ENCODE measurements at regions not wholly inside any gene's neighbourhood (a gene's known extent, or its start where the extent isn't known, plus 50 kb on each side); places are given as distances from the start of the nearest gene placed in this dataset.
A peak's percentile ranks its signal among the peaks of the same experiment; 100 is the strongest.

GRCh38 chr6:40263970-40264369, 323.2 kb downstream of the LRFN2 start:
- DNase-seq: no peak

DNA sequence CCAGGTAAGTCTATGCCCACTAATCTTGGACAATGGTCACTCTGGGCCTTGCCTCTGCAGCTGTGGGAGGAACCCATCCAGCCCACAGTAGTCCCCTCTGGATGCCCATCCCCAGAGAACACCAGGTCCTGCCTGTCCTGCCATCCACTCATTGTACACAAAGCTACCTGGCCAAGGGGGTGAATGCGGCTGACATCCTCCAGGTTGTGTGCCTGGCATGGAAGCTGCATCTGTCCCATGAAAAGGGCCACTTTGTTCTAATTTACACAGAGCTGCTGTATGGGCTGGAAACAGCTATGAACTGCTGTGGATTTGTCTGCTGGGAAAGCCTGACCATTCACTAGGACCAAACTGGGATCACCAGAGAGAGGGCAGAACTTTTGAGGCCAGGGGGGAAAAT, 324.8 kb downstream of the LRFN2 start:
- no peak for DNase-seq

DNA sequence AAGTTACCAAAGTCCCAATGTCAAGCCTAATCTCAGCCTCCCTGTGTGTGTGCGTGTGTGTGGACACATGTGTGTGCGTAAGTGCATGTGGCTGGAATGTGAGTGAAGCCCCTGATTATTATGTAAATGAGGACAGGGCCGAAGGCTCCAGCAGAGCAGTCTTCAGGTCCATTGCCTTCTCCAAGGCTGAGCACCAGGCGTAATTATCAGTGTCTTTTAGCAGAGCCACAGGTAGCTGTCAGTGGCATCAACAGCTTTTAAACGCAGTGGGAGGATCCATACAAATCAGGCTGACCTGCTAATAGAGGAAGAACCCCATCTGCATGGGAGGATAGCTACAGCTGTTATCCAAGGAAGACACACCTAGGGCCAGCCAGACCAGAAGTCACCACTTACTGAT, 324.3 kb upstream of the MOCS1 start:
- DNase-seq: no peak

- DNase-seq: peak; percentile 7
Observed at GRCh38 chr6:40256831-40257230, 322.6 kb upstream of the MOCS1 start.

- no peak for DNase-seq
Observed at GRCh38 chr6:40256224-40256623, 322.0 kb upstream of the MOCS1 start.

DNA sequence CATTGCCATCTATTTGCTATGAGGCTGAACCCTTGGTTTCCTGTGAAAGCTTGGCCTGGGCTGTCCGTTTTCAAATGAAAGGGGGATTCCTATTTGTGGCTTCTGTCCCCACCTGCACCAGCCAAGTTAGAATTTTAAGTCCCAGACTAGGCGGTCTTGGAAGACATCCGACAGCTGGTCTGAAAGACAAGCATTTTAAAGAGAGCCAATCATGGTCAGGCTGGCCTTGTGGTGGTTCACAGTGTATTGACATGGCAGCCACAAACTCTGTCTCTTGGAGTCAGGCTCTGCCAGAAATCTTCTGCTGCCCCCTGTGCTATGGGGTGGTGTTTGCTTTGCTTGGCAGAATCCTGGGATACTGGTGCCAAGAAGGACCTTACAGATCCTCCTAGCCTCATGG, 319.2 kb upstream of the MOCS1 start:
- no peak for DNase-seq

- DNase-seq: no peak
Observed at GRCh38 chr6:40252531-40253258, 318.4 kb upstream of the MOCS1 start.

DNA sequence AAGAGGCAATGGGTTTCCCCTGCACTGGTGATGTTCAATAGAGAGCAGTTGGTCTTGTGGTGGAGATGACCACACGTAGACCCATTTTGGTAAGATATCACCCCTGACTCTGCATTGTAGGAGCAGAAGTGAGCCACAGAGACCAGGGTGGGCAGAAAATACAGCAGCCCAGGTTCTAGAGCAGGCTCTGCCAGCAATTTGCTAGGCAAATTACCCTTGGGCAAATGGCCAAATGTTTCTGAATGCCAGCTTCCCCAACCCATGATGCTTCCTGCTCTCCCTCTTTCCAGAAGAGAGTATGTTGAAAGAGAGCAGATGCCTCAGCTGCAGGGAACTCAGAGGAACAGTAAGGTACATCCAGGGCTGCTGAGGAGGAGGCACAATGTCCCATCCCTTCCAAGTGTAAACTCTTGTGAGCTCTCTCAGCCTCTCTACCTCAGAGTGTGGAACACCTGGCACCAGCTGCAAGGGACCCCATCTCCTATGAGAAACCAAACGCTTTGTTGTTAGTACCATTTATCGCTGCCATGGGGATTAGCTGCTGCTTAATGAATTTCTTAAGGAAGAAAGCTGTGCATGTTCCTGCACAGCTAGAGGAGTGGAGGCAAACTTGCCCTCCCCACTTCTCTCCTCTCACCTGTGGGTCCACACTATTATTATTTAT, 317.5 kb upstream of the MOCS1 start:
- DNase-seq: peak; percentile 82

- DNase-seq: no peak
Observed at GRCh38 chr6:40249935-40250334, 315.7 kb upstream of the MOCS1 start.

- DNase-seq: no peak
Observed at GRCh38 chr6:40247516-40248115, 313.4 kb upstream of the MOCS1 start.

- DNase-seq: no peak
Observed at GRCh38 chr6:40244699-40245098, 310.4 kb upstream of the MOCS1 start.

GRCh38 chr6:40232698-40233097, 298.4 kb upstream of the MOCS1 start:
- no peak for DNase-seq

GRCh38 chr6:40227735-40228134, 293.5 kb upstream of the MOCS1 start:
- DNase-seq: no peak

- DNase-seq: no peak
Observed at GRCh38 chr6:40222354-40222753, 288.1 kb upstream of the MOCS1 start.

DNA sequence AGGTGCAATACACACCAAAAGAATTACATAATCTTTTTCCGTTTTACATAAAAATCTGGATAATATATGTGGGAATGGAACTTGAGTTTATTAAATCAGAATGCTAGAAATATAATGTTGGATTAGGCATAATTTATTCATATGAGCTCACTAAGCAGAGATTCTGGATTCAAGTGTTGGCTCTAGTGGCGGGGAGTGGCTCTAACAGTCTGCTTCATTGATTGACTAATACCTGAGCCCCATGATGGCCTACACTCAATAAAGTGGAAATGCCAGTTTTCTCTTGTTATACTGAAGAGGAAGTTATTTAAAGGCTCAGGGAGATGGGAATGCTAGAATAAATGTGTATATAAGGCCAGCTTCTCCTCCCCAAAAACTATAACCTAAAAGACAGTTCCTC, 285.5 kb upstream of the MOCS1 start:
- no peak for DNase-seq

DNA sequence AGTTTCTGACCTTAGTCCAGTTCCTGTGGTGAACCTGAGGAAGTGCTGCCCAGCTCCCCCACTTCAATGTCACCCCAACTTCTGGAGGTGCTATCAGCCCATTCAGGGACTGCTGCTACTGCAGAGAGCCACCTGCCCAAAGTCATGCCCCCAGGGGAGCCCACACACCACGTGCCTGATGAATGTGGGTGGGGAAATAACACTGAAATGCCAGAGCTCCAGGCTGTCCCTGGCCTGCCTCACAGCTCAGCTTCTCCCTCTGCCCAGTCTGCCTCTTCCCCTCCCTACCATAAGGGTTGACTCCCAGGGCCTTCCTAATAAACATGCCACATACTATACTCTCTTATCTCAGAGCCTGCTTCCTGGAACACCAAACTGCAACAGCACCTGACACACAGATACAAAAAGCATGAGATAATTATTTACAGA, 276.4 kb upstream of the MOCS1 start:
- no peak for DNase-seq

DNA sequence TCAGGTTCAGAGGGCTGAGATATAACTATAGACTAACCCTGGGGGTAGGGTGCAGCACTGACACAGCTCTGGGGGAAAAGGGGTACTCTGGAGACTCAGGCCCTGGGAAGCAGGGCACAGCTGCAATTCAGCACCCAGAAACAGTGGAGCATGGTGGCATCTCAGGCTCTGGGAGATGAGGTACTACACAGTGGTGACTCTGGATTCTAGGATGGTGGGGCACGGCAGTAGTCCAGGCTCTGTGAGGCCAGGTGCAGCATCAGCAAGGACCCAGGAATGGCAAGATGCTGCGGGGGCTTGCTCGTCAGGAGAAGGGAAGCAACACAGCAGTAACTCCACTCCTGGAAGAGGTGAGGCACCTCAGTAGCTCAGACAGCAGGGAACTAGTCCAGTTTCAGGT, 271.5 kb upstream of the MOCS1 start:
- no peak for DNase-seq

DNA sequence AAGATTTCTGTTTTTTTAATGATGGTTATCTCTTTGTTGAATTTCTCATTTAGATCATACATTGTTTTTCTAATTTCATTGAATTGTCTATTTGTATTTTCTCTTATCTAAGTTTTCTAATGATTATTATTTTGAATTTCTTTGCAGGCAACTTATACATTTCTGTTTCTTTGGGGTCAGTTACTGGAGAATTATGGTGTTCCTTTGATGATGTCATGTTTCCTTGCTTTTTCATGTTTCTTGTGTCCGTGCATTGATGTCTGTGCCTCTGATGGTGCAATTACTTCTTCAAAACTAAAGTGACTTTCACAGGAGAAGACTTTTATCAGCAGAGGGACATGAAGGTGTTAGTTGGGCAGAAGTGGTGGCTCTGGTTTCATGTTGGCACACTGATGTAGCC, 270.7 kb upstream of the MOCS1 start:
- no peak for DNase-seq

DNA sequence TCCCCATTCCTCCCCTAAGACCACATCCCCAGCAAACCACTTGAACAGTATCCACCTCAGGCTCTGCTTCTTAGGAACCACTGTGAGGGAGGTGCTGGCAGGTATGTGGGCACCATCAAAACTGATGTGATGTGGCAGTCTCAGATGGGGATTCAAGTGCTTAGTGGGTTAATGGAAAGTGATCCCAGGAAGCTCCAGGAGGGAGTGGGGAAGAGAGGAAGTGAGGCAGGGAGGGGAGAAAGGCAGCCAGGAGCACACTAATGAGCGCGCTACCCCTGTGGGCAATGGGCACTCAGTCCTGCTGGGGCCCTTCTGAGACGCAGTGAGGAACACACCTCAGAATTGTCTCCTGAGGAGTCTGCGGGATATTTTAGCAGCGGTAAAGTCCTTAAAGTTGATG, 263.1 kb upstream of the MOCS1 start:
- DNase-seq: no peak

GRCh38 chr6:40196135-40196518, 261.9 kb upstream of the MOCS1 start:
- no peak for DNase-seq

- DNase-seq: no peak
Observed at GRCh38 chr6:40195428-40196134, 261.3 kb upstream of the MOCS1 start.

DNA sequence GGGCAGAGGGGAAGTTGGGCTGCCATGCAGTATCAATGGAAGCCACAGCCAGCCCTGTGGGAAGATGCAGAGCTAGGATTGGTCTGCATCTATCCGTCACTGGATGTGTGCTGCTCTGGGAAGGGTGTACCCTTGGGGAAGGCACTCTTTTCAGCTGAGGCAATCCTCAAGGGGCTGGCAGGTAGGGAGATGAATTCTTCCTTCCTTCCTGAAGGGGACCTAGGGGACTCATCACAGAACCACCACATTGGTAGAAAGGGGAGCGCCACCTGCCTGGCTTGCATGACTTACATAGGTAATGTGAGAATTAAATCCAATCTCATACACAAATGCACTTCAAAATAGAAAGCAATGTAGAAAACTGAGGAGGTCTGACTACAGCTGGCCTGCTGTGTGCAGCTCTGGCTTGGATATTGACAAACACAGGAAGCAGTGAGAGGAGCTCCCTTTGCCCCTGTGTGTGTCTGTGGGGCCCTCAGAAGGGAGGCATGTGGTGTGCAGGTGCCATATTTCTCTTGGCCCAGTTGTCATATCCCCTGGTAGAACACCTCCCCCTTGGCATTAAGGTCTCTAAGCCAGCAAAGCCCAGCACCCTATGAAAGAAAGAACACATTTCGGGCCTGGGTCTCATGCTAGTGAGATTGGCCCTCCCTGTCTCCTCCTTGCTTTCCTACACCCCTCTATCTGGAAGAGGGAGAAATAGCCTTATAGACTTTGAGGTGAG, 260.3 kb upstream of the MOCS1 start:
- DNase-seq: no peak

DNA sequence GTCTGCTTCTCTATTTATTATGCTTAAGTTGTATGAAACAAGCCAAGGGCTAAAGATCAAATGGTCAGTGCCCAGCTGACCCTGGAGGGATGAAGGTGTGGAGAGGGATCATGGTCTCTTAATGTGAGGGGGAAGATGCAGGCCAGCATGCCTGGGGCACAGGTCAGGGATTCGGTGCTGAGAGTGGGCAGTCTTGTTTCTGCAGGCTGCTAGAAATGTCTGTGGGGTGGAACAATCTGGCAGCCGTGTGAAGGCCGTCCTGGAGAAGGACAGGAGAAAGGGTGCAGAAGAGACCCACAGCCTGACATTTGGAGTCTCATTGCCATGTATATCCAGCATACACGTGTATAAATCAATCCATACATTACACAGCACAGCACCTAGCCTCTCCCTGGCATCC, 258.3 kb upstream of the MOCS1 start:
- no peak for DNase-seq

Measured in NCI-H1105 treated with DMSO at 0.1 percent for 48 hours (cell line).